GM12875 (cell line): ENCODE measurements at regions not wholly inside any gene's neighbourhood (a gene's known extent, or its start where the extent isn't known, plus 50 kb on each side); places are given as distances from the start of the nearest gene placed in this dataset.
A peak's percentile ranks its signal among the peaks of the same experiment; 100 is the strongest.

Source experiments
- H3K4me3 ChIP-seq: one replicate; pipeline ENCODE4 v1.5.1; 2011; ENCODE audit warnings: low read depth, low read length, control low read depth
- TF ChIP-seq, protein P1 (sequence below): IDR thresholded peaks from 2 replicates; pipeline ENCODE4 v1.5.1; 2011; ENCODE audit warnings: low read depth, mild to moderate bottlenecking, control low read depth, inconsistent platforms, low read length, moderate library complexity, borderline replicate concordance; ENCODE audit not compliant: insufficient read depth

DNA sequence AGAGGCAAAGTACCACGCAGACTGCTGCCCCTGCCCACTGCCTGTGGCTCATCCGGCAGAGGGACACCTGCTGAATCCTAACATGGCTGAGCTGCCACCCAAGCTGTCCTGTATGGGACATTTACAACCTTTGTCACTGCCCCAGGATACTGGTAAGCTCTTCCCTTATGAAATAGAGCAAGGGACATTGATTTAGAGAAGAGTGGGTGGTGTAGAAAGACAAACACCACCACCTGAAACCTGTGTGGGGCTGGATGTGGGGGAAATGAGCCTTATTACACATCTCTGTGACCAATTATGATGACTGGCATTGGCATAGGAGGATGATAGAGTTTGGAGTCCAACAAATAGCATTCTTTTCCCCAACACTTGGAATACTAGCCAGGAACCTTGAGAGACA lies 81.2 kb upstream of the GZMB start:
- H3K4me3 ChIP-seq: no peak overlapping the region
- TF ChIP-seq, protein P1, sequence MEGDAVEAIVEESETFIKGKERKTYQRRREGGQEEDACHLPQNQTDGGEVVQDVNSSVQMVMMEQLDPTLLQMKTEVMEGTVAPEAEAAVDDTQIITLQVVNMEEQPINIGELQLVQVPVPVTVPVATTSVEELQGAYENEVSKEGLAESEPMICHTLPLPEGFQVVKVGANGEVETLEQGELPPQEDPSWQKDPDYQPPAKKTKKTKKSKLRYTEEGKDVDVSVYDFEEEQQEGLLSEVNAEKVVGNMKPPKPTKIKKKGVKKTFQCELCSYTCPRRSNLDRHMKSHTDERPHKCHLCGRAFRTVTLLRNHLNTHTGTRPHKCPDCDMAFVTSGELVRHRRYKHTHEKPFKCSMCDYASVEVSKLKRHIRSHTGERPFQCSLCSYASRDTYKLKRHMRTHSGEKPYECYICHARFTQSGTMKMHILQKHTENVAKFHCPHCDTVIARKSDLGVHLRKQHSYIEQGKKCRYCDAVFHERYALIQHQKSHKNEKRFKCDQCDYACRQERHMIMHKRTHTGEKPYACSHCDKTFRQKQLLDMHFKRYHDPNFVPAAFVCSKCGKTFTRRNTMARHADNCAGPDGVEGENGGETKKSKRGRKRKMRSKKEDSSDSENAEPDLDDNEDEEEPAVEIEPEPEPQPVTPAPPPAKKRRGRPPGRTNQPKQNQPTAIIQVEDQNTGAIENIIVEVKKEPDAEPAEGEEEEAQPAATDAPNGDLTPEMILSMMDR: no peak

DNA sequence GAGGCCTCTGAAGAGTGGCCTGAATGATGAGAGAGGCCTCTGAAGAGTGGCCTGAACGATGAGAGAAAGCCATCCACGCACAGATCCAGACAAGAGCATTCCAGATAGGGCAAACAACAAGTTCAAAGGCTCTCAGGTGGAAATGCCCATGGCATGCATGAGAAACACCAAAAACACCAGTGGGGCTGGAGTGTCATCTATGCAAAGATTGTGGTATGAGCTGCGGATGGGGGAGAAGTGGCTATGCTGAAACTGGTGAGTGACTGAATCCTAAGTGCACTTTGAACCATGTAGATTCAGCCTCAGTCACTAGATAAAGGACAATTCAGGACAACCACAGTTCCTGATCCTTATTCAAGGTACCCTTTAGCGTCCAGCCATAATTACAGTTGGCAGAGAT lies 79.4 kb upstream of the GZMB start:
- no peak overlapping the region for H3K4me3 ChIP-seq
- TF ChIP-seq, protein P1: no peak

DNA sequence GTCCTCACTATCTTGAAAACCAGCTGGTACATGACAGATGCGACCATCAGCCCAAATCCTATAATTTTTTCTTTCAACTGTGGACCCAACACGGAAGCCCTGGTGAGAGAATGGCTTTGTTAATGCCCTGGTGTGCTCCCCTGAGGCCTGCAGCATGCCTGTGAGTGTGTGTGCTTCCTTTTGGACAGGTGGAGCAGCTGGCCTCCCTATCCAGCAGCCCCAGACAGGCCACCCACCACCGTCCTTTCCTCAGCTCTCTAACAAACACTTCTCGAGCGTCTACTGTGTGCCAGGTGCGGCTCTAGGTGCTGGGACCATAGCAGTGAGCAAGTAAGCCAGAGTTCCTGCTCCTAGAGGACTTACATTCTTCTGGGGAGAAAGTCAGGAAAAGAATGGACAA lies 78.9 kb upstream of the GZMB start:
- no peak overlapping the region for H3K4me3 ChIP-seq
- TF ChIP-seq, protein P1: no peak

DNA sequence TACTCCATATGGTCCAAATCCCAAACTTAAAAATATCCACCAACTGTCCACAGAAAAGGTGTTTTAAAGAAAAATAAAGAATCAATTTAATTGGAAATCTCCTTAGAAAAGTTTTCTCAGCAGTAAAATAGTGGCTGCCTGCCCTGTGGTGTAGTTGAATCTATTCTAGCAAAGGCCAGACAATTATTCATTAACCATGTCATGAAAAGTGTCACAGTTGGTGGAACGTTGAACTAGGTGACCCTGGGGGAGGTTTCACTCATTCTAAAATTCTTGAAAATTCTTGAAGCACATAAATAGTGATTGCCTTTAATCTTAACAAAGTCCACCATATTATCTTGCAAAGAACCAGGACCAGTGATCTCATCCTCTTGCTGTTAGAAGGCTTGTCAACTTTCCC lies 78.4 kb upstream of the GZMB start:
- TF ChIP-seq, protein P1: no peak

DNA sequence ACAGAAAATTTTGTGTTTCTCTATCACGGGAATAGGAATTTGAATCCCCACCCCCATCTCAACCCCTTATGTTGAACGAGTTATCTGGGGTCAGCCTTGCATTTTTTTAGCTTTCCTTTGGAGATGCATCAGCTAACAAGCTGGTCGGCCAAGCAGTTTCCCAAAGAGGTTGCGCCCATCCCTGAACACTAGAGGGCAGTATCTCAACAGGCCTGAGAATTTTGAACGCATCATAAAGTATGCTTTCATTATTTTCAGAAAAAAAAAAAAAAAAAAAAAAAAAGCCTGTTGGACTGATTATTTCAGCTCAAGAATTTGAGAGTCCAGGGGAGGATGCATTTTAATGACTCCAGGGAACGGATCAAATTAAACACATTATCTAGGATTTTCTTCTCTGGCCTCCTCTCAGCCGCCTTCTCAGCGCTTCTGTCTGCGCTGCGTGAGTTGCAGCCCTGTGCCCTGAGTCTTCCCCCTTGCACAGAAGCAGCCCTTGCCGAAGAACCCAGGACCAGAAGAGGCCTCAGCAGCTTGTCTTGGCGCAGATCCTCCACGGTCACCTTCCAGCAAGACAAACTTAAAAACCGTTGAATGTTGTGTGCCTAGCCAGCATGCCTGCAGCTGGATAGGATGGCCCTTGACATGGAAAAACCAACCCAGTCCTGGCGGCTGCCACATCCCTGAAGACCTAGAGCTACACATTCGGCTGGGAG lies 76.6 kb upstream of the GZMB start:
- no peak overlapping the region for H3K4me3 ChIP-seq
- TF ChIP-seq, protein P1: peak; percentile 73

More for the DNA sequence above, 78.4 kb upstream of the GZMB start:
- no peak overlapping the region for H3K4me3 ChIP-seq

DNA sequence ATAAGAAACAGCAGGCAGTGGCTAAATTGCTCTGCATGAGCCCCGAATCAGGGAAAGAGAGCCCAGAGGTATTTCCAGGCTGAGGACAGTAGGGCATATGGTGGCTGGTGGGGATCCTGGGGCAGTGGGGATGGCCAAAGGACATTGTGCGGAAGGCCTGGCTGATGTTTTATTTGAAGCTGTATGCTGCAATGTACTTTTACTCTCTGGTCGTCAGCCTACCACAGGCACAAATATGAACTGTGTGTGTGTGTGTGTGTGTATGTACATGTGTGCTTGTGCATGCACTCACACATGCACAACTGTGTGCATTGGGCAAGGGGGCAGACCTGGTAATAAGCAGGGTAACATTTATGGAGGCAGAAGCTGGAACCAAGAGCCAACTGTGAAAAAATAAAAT lies 74.7 kb upstream of the GZMB start:
- no peak overlapping the region for H3K4me3 ChIP-seq
- TF ChIP-seq, protein P1: no peak

DNA sequence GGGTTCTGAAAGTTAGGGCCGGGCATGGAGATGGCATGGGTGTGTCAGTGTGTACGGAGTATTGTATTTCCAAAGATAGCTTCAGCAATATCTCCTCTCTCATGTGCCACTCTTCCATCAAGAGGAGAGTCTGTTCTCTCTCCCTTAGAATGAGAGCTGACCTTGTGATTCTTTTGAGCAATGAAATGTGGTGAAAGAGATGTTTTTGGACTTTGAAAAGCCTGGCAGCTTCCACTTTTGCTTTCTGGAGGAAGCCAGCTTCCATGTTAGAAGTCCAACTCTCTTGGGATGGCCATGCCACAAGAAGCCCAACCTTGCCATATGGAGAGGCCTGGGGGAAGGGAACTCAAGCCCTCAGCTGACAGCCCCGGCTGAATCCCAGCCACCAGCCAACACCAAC lies 72.4 kb upstream of the GZMB start:
- TF ChIP-seq, protein P1: no peak
- H3K4me3 ChIP-seq: no peak overlapping the region
